ENCODE measurements at regions not wholly inside any gene's neighbourhood (a gene's known extent, or its start where the extent isn't known, plus 50 kb on each side); places are given as distances from the start of the nearest gene placed in this dataset.

DNA sequence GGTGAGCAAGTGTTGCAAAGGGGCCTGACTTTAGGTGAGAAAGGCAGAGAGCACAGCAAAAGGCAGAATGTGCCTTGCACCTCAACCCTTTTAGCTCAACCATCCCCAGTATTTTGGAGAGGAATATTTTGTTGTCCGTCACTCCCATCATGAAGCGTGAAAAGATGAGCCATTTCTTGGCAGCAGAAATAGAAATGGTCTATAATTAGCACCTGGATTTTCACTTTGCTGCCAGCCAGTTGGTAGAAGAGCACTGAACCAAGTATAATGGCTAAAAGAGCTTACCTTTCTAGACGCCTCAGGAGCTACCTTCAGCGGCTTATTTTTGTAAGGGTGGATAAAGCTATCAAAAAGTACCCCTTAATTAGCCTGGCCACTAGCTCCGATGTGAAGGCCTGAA, 406.7 kb downstream of the OCA2 start:
- H3K79me2 ChIP-seq (ENCODE audit: insufficient read depth, low read length): no peaks in the 10 kb centered on the region
- no peaks in the 10 kb centered on the region for H3K9me3 ChIP-seq (ENCODE audit: control insufficient read depth, low read depth, low read length)
- H3K27ac ChIP-seq (ENCODE audit: insufficient read length, low read depth, low read length): no peak overlapping the region
- H2BK20ac ChIP-seq (ENCODE audit: low read depth, low read length, poor library complexity, severe bottlenecking): no peak overlapping the region
- no peaks in the 10 kb centered on the region for H3K23me2 ChIP-seq (ENCODE audit: insufficient read length, low read depth, low read length, poor library complexity, severe bottlenecking)
- no peak overlapping the region for H4K91ac ChIP-seq (ENCODE audit: insufficient read length, low read depth, low read length)
- H3K4me1 Mint-ChIP-seq: no peaks in the 10 kb centered on the region; a peak in 1 of 4 replicates
- H3K4ac ChIP-seq (ENCODE audit: low read depth, low read length): no peak overlapping the region
- no peak overlapping the region for H3T11ph ChIP-seq (ENCODE audit: low read length)
- H2BK5ac ChIP-seq (ENCODE audit: insufficient read length, low read length): no peak overlapping the region
- no peaks in the 10 kb centered on the region for H3K79me1 ChIP-seq (ENCODE audit: insufficient read depth, low read depth, low read length, poor library complexity, severe bottlenecking)
- H3K36me3 Mint-ChIP-seq (ENCODE audit: insufficient read depth in 1 of 3, low read depth in 3 of 3): peaks cover 0 to 6% (median 0%) of the 10 kb centered on the region in 3 experiments; a peak in 3 of 7 replicates
- H3K27ac Mint-ChIP-seq: no peak overlapping the region
- H2BK120ac ChIP-seq (ENCODE audit: low read depth, low read length, poor library complexity, severe bottlenecking): no peak overlapping the region
- H2BK15ac ChIP-seq (ENCODE audit: low read depth, low read length): no peak overlapping the region
- H3K18ac ChIP-seq (ENCODE audit: insufficient read length, low read depth, low read length): no peak overlapping the region
- no CpG with 5 or more reads among the region's 5 CpGs for WGBS (ENCODE audit: extremely low coverage, insufficient read length, low lambda C conversion rate)
- H2AK5ac ChIP-seq (ENCODE audit: insufficient read length, low read length): no peak overlapping the region
- no peak overlapping the region for H3K4me3 Mint-ChIP-seq
- peaks cover 2 to 6% of the 10 kb centered on the region in 2 experiments; a peak in 2 of 5 replicates for H3K9me3 Mint-ChIP-seq
- H3K4me1 ChIP-seq (ENCODE audit: insufficient read depth, low read length): no peaks in the 10 kb centered on the region
- H3K4me2 ChIP-seq (ENCODE audit: insufficient read depth, insufficient read length, low read length): no peak overlapping the region
- H3K9ac ChIP-seq (ENCODE audit: extremely low read depth, insufficient read length, low read length): no peak overlapping the region
- peaks cover 9% of the 10 kb centered on the region for H3K27me3 Mint-ChIP-seq (ENCODE audit: low read depth)
- DNase-seq: no peak
- H3K23ac ChIP-seq (ENCODE audit: insufficient read length, low read depth, low read length): no peak overlapping the region
- no peak overlapping the region for H2BK12ac ChIP-seq (ENCODE audit: insufficient read length, low read depth, low read length)
- no peaks in the 10 kb centered on the region for H3K27me3 ChIP-seq (ENCODE audit: insufficient read depth, low read length)
- no peak overlapping the region for H3K14ac ChIP-seq (ENCODE audit: insufficient read depth, low read length)
- no peak overlapping the region for H4K5ac ChIP-seq (ENCODE audit: insufficient read length, low read depth, low read length)
- no peaks in the 10 kb centered on the region for H4K20me1 ChIP-seq (ENCODE audit: control insufficient read depth, insufficient read depth, insufficient read length)
- H4K8ac ChIP-seq (replicated peaks; ENCODE audit: insufficient read length, low read depth, low read length): no peak overlapping the region
- no peak overlapping the region for H3K56ac ChIP-seq (ENCODE audit: insufficient read length, low read depth, low read length)
- TF ChIP-seq, protein P1, sequence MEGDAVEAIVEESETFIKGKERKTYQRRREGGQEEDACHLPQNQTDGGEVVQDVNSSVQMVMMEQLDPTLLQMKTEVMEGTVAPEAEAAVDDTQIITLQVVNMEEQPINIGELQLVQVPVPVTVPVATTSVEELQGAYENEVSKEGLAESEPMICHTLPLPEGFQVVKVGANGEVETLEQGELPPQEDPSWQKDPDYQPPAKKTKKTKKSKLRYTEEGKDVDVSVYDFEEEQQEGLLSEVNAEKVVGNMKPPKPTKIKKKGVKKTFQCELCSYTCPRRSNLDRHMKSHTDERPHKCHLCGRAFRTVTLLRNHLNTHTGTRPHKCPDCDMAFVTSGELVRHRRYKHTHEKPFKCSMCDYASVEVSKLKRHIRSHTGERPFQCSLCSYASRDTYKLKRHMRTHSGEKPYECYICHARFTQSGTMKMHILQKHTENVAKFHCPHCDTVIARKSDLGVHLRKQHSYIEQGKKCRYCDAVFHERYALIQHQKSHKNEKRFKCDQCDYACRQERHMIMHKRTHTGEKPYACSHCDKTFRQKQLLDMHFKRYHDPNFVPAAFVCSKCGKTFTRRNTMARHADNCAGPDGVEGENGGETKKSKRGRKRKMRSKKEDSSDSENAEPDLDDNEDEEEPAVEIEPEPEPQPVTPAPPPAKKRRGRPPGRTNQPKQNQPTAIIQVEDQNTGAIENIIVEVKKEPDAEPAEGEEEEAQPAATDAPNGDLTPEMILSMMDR (conservative IDR thresholded peaks at IDR 0.05): no peak
- no peak overlapping the region for H2AFZ ChIP-seq (ENCODE audit: low read length)
